ENCODE measurements at regions not wholly inside any gene's neighbourhood (a gene's known extent, or its start where the extent isn't known, plus 50 kb on each side); places are given as distances from the start of the nearest gene placed in this dataset.

DNA sequence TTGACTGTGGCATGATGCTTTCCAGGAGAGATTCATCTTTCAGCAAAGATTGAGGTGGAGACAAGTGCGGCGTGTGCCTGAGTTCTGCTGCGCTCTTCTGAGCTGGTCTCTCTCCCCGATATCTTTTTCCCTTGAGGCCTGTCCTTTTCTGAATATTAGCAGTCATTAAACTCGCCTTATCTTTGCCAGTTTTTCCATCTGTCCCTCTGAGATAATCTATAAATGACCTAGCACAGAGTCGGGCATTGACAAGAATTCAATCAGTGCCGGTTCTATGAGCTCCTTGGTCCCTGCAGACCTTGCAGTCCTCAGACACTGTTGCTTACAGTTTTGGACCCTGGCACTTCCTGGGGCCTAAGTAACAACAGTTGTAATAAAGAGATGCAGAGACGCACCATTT, 89.7 kb upstream of the IKZF1 start:
- no peaks in the 10 kb centered on the region for H3K36me3 Mint-ChIP-seq
- H3K9me3 Mint-ChIP-seq, result peaks cover 4% of the 10 kb centered on the region
- DNase-seq, result no peak
- no peak overlapping the region for H3K27ac Mint-ChIP-seq
- peaks cover 86% of the 10 kb centered on the region for H3K4me1 Mint-ChIP-seq
- H3K27me3 Mint-ChIP-seq, result peaks cover 3% of the 10 kb centered on the region
- CTCF ChIA-PET, result interaction anchor here (0.8 to 1.3 kb wide), 6 partner anchors 9 to 150 kb away, joined by 3 to 4 read pairs (median 3); partner anchors contain the start of gene IKZF1
- H3K4me3 Mint-ChIP-seq, result no peak overlapping the region

GRCh38 chr7:50214126-50214670, 90.3 kb upstream of the IKZF1 start:
- peaks cover 91% of the 10 kb centered on the region for H3K4me1 Mint-ChIP-seq
- no peaks in the 10 kb centered on the region for H3K36me3 Mint-ChIP-seq
- CTCF ChIA-PET, result interaction anchor here (0.8 to 1.3 kb wide), 8 partner anchors 9 to 151 kb away, joined by 3 to 4 read pairs (median 3); partner anchors contain the start of gene IKZF1
- peaks cover under 1% of the 10 kb centered on the region for H3K9me3 Mint-ChIP-seq
- H3K27me3 Mint-ChIP-seq, result peaks cover 3% of the 10 kb centered on the region
- no peak overlapping the region for H3K4me3 Mint-ChIP-seq
- peak overlapping the region; percentile 91 for H3K27ac Mint-ChIP-seq
- DNase-seq, result no peak

DNA sequence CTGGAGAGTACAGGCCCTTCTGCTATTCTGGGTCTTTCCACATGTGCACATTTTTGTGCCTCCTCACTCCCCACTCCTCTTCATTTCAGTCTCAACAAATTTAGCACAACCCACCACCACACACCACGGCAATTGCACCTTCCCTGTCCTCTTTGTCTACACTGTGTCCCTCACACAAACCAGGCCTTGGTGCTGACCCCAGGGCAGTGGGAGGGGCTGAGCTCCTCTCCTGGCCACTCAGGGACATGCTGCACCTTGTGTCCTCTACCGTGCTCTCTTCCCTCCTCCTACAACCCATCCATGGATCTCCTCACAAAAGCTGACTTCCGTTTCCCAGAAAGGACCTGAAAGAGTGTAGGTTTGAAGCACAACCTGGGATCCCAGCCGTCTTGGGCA, 90.9 kb upstream of the IKZF1 start:
- no peak for DNase-seq
- CTCF ChIA-PET, result interaction anchor here (0.9 to 1.4 kb wide), 8 partner anchors 8 to 151 kb away, joined by 3 to 7 read pairs (median 3); no protein-coding TSS in a partner anchor
- Mint-ChIP-seq H3K4me1 (peaks cover 96% of the 10 kb centered on the region), H3K9me3 (no peaks in the 10 kb centered on the region), H3K36me3 (peaks cover 2% of the 10 kb centered on the region), H3K27ac (peak overlapping the region; percentile 91), H3K27me3 (peaks cover 3% of the 10 kb centered on the region), H3K4me3 (peak overlapping the region; percentile 26)

DNA sequence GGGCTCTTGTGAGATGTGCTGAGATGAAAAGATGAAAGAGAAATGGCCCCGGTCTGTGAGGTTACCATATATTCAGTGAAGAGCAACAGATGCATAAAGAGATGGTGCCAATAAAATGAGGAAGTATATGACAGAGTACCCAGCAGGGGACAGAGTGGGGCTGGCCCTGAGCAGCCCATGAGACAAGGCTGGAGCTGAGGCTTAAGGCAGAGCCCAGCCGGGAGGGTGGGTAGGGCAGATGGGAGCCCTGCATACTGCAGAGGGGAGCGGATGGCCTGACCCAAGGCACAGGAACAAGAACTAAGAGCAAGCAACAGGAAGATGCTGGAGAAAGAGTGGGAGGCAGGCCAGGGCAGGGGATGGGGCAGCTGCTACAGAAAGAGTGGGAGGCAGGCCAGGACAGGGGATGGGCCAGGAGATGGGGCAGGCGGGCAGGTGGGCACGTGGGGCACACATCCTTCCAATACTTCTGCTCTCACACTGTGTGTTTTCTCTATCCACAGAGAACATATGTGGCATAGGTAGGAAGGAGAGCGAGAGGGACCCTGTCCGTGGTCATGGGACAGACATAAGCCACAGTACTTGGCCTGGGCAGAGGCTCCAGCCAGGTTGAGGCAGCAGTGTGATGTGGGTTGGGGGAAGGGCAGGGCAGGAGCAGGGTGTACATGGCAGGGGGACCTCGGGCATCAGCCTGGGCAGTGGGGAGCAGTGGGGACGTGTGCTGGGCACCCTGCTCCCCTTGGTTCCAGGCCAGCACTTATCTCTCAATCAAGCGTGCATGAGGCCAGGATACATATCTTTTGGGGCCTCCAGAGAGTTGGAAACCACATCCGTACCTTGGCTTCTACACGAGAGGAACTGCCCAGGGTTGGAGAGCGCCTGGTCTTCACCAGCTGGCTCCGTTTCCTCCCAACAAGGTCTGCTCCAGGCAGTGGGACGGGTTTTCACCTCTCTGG, 91.6 kb upstream of the IKZF1 start:
- H3K27ac Mint-ChIP-seq, result peak overlapping the region; percentile 91
- peaks cover 99% of the 10 kb centered on the region for H3K4me1 Mint-ChIP-seq
- peak; percentile 68 for DNase-seq
- H3K9me3 Mint-ChIP-seq, result peaks cover 1% of the 10 kb centered on the region
- CTCF ChIA-PET, result interaction anchor here (0.9 to 1.9 kb wide), 6 partner anchors 14 to 156 kb away, joined by 3 to 7 read pairs (median 3); no protein-coding TSS in a partner anchor
- peak overlapping the region; percentile 26 for H3K4me3 Mint-ChIP-seq
- H3K27me3 Mint-ChIP-seq, result peaks cover 3% of the 10 kb centered on the region
- H3K36me3 Mint-ChIP-seq, result peaks cover 5% of the 10 kb centered on the region

GRCh38 chr7:50212016-50212325, 92.5 kb upstream of the IKZF1 start:
- CTCF ChIA-PET, result interaction anchor here (1.3 to 1.9 kb wide), 2 partner anchors 148 to 157 kb away, joined by 3 to 6 read pairs; no protein-coding TSS in a partner anchor
- DNase-seq, result no peak
- peaks cover 11% of the 10 kb centered on the region for H3K36me3 Mint-ChIP-seq
- peak overlapping the region; percentile 91 for H3K27ac Mint-ChIP-seq
- H3K9me3 Mint-ChIP-seq, result peaks cover 2% of the 10 kb centered on the region
- H3K4me3 Mint-ChIP-seq, result no peak overlapping the region
- H3K27me3 Mint-ChIP-seq, result peaks cover 3% of the 10 kb centered on the region
- peaks cover 99% of the 10 kb centered on the region for H3K4me1 Mint-ChIP-seq

- DNase-seq, result no peak
- peak overlapping the region; percentile 5 for H3K4me3 Mint-ChIP-seq
- CTCF ChIA-PET, result interaction anchor here (0.8 to 2.2 kb wide), 10 partner anchors 15 to 207 kb away, joined by 3 to 9 read pairs (median 4); no protein-coding TSS in a partner anchor
- peaks cover 99% of the 10 kb centered on the region for H3K4me1 Mint-ChIP-seq
- H3K27me3 Mint-ChIP-seq, result peaks cover 3% of the 10 kb centered on the region
- H3K9me3 Mint-ChIP-seq, result peaks cover 2% of the 10 kb centered on the region
- H3K36me3 Mint-ChIP-seq, result peaks cover 15% of the 10 kb centered on the region
- peak overlapping the region; percentile 91 for H3K27ac Mint-ChIP-seq
Measured at GRCh38 chr7:50211130-50212015, 93.1 kb upstream of the IKZF1 start.

DNA sequence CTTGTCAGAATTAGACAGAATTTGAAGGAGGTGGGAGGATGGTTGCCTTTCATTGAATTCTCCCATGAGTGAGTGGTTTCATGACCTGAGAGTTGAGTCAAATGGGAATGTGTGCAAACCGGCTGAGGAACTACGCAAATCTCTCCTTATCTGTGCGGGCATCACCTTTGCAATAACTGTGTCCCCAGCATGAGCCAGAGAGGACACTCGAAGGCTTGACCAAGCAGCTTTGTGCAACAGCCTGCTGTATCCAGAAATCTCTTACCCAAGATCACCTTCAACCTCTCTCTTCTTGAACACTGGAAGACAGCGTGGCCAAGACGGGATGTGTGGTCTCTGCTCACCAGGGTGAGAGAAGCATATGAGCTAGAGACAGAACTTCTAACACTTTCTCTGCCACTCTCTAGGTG, 93.8 kb upstream of the IKZF1 start:
- Mint-ChIP-seq H3K9me3 (peaks cover 2% of the 10 kb centered on the region), H3K27me3 (peaks cover 3% of the 10 kb centered on the region), H3K4me3 (no peak overlapping the region), H3K36me3 (peaks cover 15% of the 10 kb centered on the region), H3K4me1 (peaks cover 99% of the 10 kb centered on the region), H3K27ac (peak overlapping the region; percentile 91)
- no peak for DNase-seq
- CTCF ChIA-PET, result interaction anchor here (0.8 to 2.2 kb wide), 10 partner anchors 16 to 208 kb away, joined by 3 to 9 read pairs (median 4); no protein-coding TSS in a partner anchor

- Mint-ChIP-seq H3K9me3 (peaks cover 2% of the 10 kb centered on the region), H3K27me3 (peaks cover 3% of the 10 kb centered on the region), H3K36me3 (peaks cover 15% of the 10 kb centered on the region), H3K4me3 (no peak overlapping the region), H3K27ac (peak overlapping the region; percentile 70), H3K4me1 (peaks cover 99% of the 10 kb centered on the region)
- CTCF ChIA-PET, result interaction anchor here (1.6 to 2.2 kb wide), 3 partner anchors 17 to 108 kb away, joined by 4 to 9 read pairs (median 6); no protein-coding TSS in a partner anchor
- no peak for DNase-seq
Measured at GRCh38 chr7:50209461-50210135, 94.9 kb upstream of the IKZF1 start.

DNA sequence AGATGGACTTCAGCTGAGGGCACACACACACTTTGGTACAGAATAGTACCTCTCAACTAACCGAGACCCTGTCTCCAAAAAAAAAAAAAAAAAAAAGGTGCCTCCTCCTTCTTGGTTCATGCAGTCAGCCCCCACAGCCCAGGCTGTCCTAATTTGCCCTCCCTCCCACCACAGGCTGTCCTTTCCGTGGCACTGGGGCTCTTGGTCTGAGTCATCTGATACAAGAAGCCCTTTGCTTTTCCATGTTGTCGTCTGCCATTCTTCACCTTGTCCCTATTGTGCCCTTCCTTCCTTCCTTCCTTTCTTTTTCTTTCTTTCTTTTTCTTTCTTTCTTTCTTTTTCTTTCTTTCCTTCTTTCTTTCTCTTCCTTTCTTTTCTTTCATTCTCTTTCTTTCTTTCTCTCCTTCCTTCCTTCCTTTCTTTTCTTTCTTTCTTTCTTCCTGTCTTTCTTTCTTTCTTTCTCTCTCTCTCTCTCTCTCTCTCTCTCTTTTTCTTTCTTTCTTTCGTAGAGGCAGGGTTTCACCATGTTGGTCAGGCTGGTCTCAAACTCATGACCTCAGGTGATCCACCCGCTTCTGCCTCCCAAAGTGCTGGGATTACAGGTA, 96.0 kb upstream of the IKZF1 start:
- peaks cover 15% of the 10 kb centered on the region for H3K36me3 Mint-ChIP-seq
- peaks cover 99% of the 10 kb centered on the region for H3K4me1 Mint-ChIP-seq
- peak overlapping the region; percentile 9 for H3K4me3 Mint-ChIP-seq
- CTCF ChIA-PET, result interaction anchor here (2.3 to 6.9 kb wide), 2 partner anchors 53 to 210 kb away, joined by 7 to 117 read pairs; no protein-coding TSS in a partner anchor
- H3K9me3 Mint-ChIP-seq, result peaks cover 2% of the 10 kb centered on the region
- H3K27ac Mint-ChIP-seq, result peak overlapping the region; percentile 92
- DNase-seq, result no peak
- no peaks in the 10 kb centered on the region for H3K27me3 Mint-ChIP-seq

GRCh38 chr7:50207686-50208255, 96.7 kb upstream of the IKZF1 start:
- H3K4me1 Mint-ChIP-seq, result peaks cover 95% of the 10 kb centered on the region
- H3K27ac Mint-ChIP-seq, result peak overlapping the region; percentile 92
- H3K9me3 Mint-ChIP-seq, result peaks cover 2% of the 10 kb centered on the region
- H3K4me3 Mint-ChIP-seq, result no peak overlapping the region
- peaks cover 15% of the 10 kb centered on the region for H3K36me3 Mint-ChIP-seq
- no peaks in the 10 kb centered on the region for H3K27me3 Mint-ChIP-seq
- CTCF ChIA-PET, result interaction anchor here (0.7 to 6.9 kb wide), 12 partner anchors 54 to 210 kb away, joined by 3 to 162 read pairs (median 22); no protein-coding TSS in a partner anchor
- no peak for DNase-seq

GRCh38 chr7:50207251-50207564, 97.3 kb upstream of the IKZF1 start:
- CTCF ChIA-PET, result interaction anchor here (0.7 to 6.9 kb wide), 16 partner anchors 20 to 259 kb away, joined by 3 to 162 read pairs (median 8); no protein-coding TSS in a partner anchor
- Mint-ChIP-seq H3K36me3 (peaks cover 15% of the 10 kb centered on the region), H3K9me3 (peaks cover 2% of the 10 kb centered on the region), H3K27ac (peak overlapping the region; percentile 92), H3K4me3 (peak overlapping the region; percentile 16), H3K27me3 (no peaks in the 10 kb centered on the region), H3K4me1 (peaks cover 90% of the 10 kb centered on the region)
- DNase-seq, result no peak

GRCh38 chr7:50206453-50207250, 97.9 kb upstream of the IKZF1 start:
- H3K36me3 Mint-ChIP-seq, result peaks cover 15% of the 10 kb centered on the region
- H3K9me3 Mint-ChIP-seq, result peaks cover 2% of the 10 kb centered on the region
- DNase-seq, result peak; percentile 82
- H3K27me3 Mint-ChIP-seq, result no peaks in the 10 kb centered on the region
- CTCF ChIA-PET, result interaction anchor here (0.6 to 6.9 kb wide), 25 partner anchors 20 to 261 kb away, joined by 3 to 162 read pairs (median 7); no protein-coding TSS in a partner anchor
- peaks cover 84% of the 10 kb centered on the region for H3K4me1 Mint-ChIP-seq
- H3K27ac Mint-ChIP-seq, result peak overlapping the region; percentile 92
- H3K4me3 Mint-ChIP-seq, result peak overlapping the region; percentile 56

Measured in activated naive CD4-positive, alpha-beta T cell treated with anti-CD3 and anti-CD28 coated beads, Interleukin-2, amount 10 ng/mL, durations not matched to agents 7 days and 5 days (primary cell).